Gastroesophageal sphincter (tissue), 3 donors: ENCODE measurements at regions not wholly inside any gene's neighbourhood (a gene's known extent, or its start where the extent isn't known, plus 50 kb on each side); places are given as distances from the start of the nearest gene placed in this dataset.

Experiments
- POLR2A ChIP-seq, 2 donors: fragments of 450-650 bp; IDR thresholded peaks; one replicate each; pipeline ENCODE4 v1.6.1; 2017; ENCODE audit warnings: antibody characterized with exemption in 2 of 2, mild to moderate bottlenecking in 2 of 2, moderate library complexity in 1 of 2
- TF ChIP-seq, protein P1 (sequence below), 4 experiments: fragments of 200-600 bp in 2 of 4; fragments of 450-650 bp in 2 of 4; sonication (generic) in 1 of 4; IDR thresholded peaks; one replicate each; pipeline ENCODE4 v1.5.1; 2017 to 2019; ENCODE audit warnings: antibody characterized with exemption in 4 of 4, mild to moderate bottlenecking in 2 of 4, moderate library complexity in 2 of 4

DNA sequence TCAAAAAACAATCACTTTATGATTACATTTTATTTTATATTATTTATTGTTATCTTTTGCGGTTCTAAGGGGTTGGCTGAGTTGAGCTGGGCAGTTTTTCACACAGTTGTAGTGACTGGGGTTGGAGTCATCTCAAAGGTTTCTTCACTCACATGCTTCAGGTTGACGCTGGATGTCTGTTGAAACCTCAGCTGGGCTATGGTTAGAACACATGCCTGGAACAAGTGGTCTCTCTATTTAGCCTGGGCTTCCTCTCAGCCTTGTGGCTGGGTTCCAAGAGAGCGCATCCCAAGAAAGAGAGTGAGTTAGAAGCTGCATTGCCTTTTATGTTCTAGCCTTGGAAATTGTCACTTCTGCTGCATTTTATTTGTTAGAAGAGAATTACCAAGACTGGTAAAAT, 87.4 kb downstream of the CBLL2 start:
- TF ChIP-seq, protein P1, sequence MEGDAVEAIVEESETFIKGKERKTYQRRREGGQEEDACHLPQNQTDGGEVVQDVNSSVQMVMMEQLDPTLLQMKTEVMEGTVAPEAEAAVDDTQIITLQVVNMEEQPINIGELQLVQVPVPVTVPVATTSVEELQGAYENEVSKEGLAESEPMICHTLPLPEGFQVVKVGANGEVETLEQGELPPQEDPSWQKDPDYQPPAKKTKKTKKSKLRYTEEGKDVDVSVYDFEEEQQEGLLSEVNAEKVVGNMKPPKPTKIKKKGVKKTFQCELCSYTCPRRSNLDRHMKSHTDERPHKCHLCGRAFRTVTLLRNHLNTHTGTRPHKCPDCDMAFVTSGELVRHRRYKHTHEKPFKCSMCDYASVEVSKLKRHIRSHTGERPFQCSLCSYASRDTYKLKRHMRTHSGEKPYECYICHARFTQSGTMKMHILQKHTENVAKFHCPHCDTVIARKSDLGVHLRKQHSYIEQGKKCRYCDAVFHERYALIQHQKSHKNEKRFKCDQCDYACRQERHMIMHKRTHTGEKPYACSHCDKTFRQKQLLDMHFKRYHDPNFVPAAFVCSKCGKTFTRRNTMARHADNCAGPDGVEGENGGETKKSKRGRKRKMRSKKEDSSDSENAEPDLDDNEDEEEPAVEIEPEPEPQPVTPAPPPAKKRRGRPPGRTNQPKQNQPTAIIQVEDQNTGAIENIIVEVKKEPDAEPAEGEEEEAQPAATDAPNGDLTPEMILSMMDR (IDR thresholded peaks at IDR 0.05) = no peak
- no peak for TF ChIP-seq POLR2A (IDR thresholded peaks at IDR 0.05)
